NT2/D1 (cell line): ENCODE measurements at regions not wholly inside any gene's neighbourhood (a gene's known extent, or its start where the extent isn't known, plus 50 kb on each side); places are given as distances from the start of the nearest gene placed in this dataset.
"Not testable (repeated sequence)": the region's sequence is repeated elsewhere in the genome, so short reads cannot be mapped to it uniquely, and the experiment has no call there.

ENCODE experiments used
- DNase-seq: peaks from one replicate; pipeline ENCODE4 v3.0.0-alpha.2; 2011; ENCODE audit warnings: low read depth, low spot score
- H3K27me3 ChIP-seq: 2 replicates; pipeline ENCODE4 v1.6.0; 2011; ENCODE audit warnings: mild to moderate bottlenecking; ENCODE audit not compliant: insufficient read length, insufficient read depth
- H3K36me3 ChIP-seq: 2 replicates; pipeline ENCODE4 v1.6.1; 2011; ENCODE audit warnings: mild to moderate bottlenecking, low read length, mixed read lengths; ENCODE audit not compliant: insufficient read depth, insufficient read length
- H3K4me1 ChIP-seq: 2 replicates; pipeline ENCODE4 v1.5.1; 2011; ENCODE audit not compliant: insufficient read depth, insufficient read length
- H3K4me3 ChIP-seq: 2 replicates; pipeline ENCODE4 v1.5.1; 2011; ENCODE audit warnings: low read depth; ENCODE audit not compliant: insufficient read length
- H3K9ac ChIP-seq: 2 replicates; pipeline ENCODE4 v1.6.0; 2011; ENCODE audit warnings: low read depth; ENCODE audit not compliant: insufficient read length
- H3K9me3 ChIP-seq: 2 replicates; pipeline ENCODE4 v1.5.1; 2011; ENCODE audit warnings: mild to moderate bottlenecking, low read length; ENCODE audit not compliant: insufficient read depth

DNA sequence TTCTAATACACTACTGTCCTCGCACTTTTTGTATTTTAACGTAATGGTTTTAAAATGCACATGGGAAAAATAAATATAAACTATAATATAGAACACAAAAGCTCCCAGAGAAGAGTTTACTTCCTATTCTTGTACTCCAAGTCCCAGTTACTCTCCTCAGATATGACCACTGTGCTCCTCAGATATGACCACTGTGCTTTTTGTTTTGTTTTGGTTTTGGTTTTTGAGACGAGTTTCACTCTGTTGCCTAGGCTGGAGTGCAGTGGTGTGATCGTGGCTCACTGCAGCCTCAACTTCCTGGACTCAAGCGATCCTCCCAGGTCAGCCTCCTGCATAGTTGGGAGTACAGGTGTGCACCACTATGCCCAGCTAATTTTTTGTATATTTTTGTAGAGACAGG, 76.8 kb upstream of the NBPF11 start:
- DNase-seq, H3K9me3 ChIP-seq, H3K4me3 ChIP-seq, H3K36me3 ChIP-seq, H3K9ac ChIP-seq, H3K27me3 ChIP-seq, H3K4me1 ChIP-seq: not testable (repeated sequence)

- not testable (repeated sequence) for H3K27me3 ChIP-seq, H3K9me3 ChIP-seq, DNase-seq, H3K36me3 ChIP-seq, H3K4me1 ChIP-seq, H3K9ac ChIP-seq, H3K4me3 ChIP-seq
Measured at GRCh38 chr1:148222399-148223159, 70.5 kb upstream of the NBPF11 start.

GRCh38 chr1:148221593-148221992, 69.5 kb upstream of the NBPF11 start:
- not testable (repeated sequence) for H3K27me3 ChIP-seq, H3K9ac ChIP-seq, DNase-seq, H3K4me1 ChIP-seq, H3K36me3 ChIP-seq, H3K9me3 ChIP-seq, H3K4me3 ChIP-seq

DNA sequence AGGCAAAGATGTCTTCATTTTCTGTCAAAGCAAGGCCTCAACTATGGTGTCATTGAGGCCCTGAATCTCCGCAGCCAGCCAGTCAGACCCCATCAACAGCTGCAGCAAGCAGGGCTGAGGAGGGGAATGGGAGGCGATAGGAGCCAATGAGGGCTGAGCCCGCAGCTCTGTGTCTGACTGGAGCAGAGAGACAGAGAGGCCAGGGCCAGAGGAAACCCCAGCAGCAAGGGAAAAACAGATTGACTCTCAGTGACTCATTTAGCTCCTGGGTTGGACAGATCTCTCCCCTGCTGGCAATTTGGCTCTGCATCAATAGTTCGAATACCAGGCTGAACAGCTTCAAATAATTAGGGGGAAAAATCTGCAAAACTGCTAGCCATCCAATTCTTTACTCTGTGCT, 67.1 kb upstream of the NBPF11 start:
- not testable (repeated sequence) for H3K9ac ChIP-seq, DNase-seq, H3K9me3 ChIP-seq, H3K4me1 ChIP-seq, H3K36me3 ChIP-seq, H3K27me3 ChIP-seq, H3K4me3 ChIP-seq

DNA sequence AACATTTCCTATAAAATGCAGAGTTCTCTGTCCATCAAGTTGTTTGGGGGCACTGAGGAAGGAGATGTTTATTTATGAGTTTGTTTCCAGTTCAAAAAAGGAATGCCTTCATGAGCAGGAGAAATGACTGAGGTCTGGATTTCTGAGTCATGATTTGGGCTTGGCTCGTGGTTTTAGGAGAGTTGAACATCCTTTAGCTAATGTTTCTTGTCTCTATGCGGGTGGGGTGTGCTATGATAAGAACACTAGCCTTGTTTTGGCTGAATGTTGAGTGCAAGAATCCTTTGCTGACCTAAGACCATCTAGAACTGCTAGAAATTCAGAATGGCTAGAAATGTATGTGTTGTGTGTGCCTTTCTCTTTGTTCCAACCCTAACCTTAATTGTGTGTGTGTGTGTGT, 59.1 kb upstream of the NBPF11 start:
- H3K27me3 ChIP-seq, DNase-seq, H3K36me3 ChIP-seq, H3K9me3 ChIP-seq, H3K4me1 ChIP-seq, H3K9ac ChIP-seq, H3K4me3 ChIP-seq: not testable (repeated sequence)

DNA sequence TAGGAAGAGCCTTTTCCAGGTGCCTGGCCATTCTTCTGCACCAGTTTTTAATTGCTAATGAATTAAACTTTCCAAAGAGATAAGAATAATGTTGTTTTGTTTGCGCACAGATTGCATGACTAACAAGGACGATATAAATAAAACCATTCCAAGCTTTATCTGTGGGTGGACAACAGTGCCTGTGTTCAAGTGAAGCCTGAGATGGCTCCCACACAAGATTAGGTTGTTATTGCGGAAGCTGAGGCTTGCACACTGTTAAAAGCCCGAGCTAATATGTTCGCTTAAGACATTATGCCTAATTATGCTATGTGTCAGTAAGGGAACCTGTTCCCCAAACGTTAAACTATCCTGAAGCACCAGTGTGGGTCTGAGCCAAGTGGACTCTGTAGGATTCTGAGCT, 58.5 kb upstream of the NBPF11 start:
- H3K27me3 ChIP-seq, H3K4me1 ChIP-seq, H3K4me3 ChIP-seq, H3K9ac ChIP-seq, H3K9me3 ChIP-seq, DNase-seq, H3K36me3 ChIP-seq: not testable (repeated sequence)

GRCh38 chr1:148210166-148210565, 58.1 kb upstream of the NBPF11 start:
- not testable (repeated sequence) for H3K36me3 ChIP-seq, DNase-seq, H3K4me3 ChIP-seq, H3K9ac ChIP-seq, H3K27me3 ChIP-seq, H3K4me1 ChIP-seq, H3K9me3 ChIP-seq

- H3K4me1 ChIP-seq, H3K9ac ChIP-seq, DNase-seq, H3K27me3 ChIP-seq, H3K4me3 ChIP-seq, H3K9me3 ChIP-seq, H3K36me3 ChIP-seq: not testable (repeated sequence)
Measured at GRCh38 chr1:148202013-148202412, 49.9 kb upstream of the NBPF11 start.
